ENCODE measurements at regions not wholly inside any gene's neighbourhood (a gene's known extent, or its start where the extent isn't known, plus 50 kb on each side); places are given as distances from the start of the nearest gene placed in this dataset.

DNA sequence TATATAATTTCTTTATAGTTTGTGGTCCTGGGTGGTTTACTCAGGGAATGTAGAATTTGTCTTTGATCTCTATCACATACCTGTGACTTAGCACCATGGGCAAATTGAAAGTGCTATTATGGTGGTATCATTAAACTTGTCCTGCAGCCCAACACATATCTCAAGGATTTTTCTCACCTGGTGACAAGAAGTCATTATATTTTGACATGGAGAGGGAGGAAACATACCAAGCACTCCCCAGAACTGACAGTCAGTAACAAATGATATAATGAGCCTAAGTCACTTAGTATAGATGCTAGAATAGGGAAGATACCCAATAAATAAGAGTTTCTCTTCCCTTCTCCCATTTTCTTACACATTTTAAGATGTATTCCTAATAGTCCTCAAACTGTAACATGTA is 805.5 kb upstream of the KIF2B start:
- Mint-ChIP-seq H3K36me3 (no peaks in the 10 kb centered on the region), H3K4me1 (no peaks in the 10 kb centered on the region), H3K9me3 (peaks cover 2 to 31% (median 7%) of the 10 kb centered on the region in 7 donors), H3K27ac (no peak overlapping the region), H3K27me3 (no peaks in the 10 kb centered on the region), H3K4me3 (no peak overlapping the region)
- Histone ChIP-seq H3K4me1 (ENCODE audit: control insufficient read depth, insufficient read depth, low read length, poor library complexity, severe bottlenecking) (no peaks in the 10 kb centered on the region), H3K4me3 (ENCODE audit: low read depth, low read length) (no peak overlapping the region), H3K9me3 (ENCODE audit: control insufficient read depth in 2 of 2, low read length in 2 of 2) (peaks cover 0 to 1% of the 10 kb centered on the region in 2 experiments), H3K27ac (ENCODE audit: insufficient read depth, low read length, poor library complexity, severe bottlenecking) (no peak overlapping the region), H3K27me3 (ENCODE audit: control insufficient read depth, insufficient read depth, low read length) (no peaks in the 10 kb centered on the region), H3K36me3 (ENCODE audit: control insufficient read depth, insufficient read depth, low read length) (no peaks in the 10 kb centered on the region)
- ATAC-seq (ENCODE audit: low read depth in 2 of 2) (no peak), DNase-seq (no peak)

DNA sequence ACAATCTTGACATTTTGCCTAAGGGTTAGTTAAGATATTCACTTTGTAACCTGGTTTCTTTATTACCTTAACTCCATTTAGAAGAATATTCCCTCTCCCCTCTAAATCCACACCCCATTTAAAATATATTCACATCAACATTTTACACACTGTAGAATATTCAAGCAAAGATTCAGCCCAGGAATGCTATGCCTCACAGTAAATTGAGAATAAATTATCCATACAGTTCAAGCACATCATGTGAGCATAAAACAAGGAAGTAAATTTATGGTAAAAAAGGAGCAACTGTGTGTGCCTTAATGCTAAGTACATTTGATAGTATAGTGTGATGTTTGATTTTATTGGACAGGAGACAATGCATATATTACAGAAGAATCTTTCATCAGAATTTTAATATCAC is 806.6 kb upstream of the KIF2B start:
- H3K9me3 Mint-ChIP-seq = peaks cover 2 to 26% (median 6%) of the 10 kb centered on the region in 7 donors
- H3K27ac ChIP-seq (ENCODE audit: insufficient read depth, low read length, poor library complexity, severe bottlenecking) = no peak overlapping the region
- H3K9me3 ChIP-seq (ENCODE audit: control insufficient read depth in 2 of 2, low read length in 2 of 2) = peaks cover 0 to 2% of the 10 kb centered on the region in 2 experiments
- no peak for DNase-seq
- no peaks in the 10 kb centered on the region for H3K27me3 ChIP-seq (ENCODE audit: control insufficient read depth, insufficient read depth, low read length)
- H3K4me3 ChIP-seq (ENCODE audit: low read depth, low read length) = no peak overlapping the region
- H3K27me3 Mint-ChIP-seq = no peaks in the 10 kb centered on the region
- ATAC-seq (ENCODE audit: low read depth in 2 of 2) = no peak
- H3K27ac Mint-ChIP-seq = no peak overlapping the region
- no peaks in the 10 kb centered on the region for H3K36me3 Mint-ChIP-seq
- no peaks in the 10 kb centered on the region for H3K36me3 ChIP-seq (ENCODE audit: control insufficient read depth, insufficient read depth, low read length)
- no peaks in the 10 kb centered on the region for H3K4me1 ChIP-seq (ENCODE audit: control insufficient read depth, insufficient read depth, low read length, poor library complexity, severe bottlenecking)
- no peak overlapping the region for H3K4me3 Mint-ChIP-seq
- no peaks in the 10 kb centered on the region for H3K4me1 Mint-ChIP-seq

DNA sequence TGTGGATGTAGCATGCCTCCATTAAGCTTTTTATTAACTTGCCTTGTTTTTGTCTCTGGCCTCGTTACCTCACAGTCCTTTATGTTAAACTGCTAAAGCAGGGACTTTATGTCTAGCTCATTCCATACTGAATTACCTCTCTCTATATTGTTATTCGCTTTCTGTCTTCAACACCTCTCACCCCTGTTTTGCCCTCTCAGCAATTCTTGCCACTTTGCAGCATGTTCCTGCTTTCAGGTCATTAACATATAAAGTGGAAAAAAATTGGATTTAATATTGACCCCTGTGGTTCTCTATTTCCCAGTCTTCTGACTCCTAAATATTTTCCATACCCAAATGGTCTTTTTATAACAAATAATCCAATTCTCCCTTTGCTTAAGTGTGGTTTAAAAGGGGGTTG is 810.4 kb upstream of the KIF2B start:
- H3K4me3 Mint-ChIP-seq = no peak overlapping the region

DNA sequence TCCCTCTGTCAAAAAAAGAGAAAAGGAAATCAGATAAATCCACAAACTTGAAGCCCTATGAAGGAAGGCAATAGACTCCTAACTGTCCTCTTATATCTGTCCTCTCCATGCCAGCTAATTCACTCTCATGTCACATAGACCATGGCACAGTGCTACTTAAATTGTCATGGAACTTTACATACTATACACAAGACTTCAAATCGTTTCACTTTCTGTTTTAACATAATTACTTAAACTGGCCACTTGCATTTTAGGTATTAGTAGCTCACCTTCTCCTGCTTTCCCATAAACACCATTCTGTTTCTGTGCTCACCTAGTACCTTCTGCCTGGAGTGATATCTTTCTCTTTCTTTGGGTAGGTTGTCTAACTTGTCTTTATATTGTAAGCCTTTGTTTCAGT is 816.7 kb upstream of the KIF2B start:
- Histone ChIP-seq H3K27me3 (ENCODE audit: control insufficient read depth, insufficient read depth, low read length) (no peaks in the 10 kb centered on the region), H3K36me3 (ENCODE audit: control insufficient read depth, insufficient read depth, low read length) (no peaks in the 10 kb centered on the region), H3K4me3 (ENCODE audit: low read depth, low read length) (no peak overlapping the region), H3K9me3 (ENCODE audit: control insufficient read depth in 2 of 2, low read length in 2 of 2) (no peaks in the 10 kb centered on the region), H3K4me1 (ENCODE audit: control insufficient read depth, insufficient read depth, low read length, poor library complexity, severe bottlenecking) (no peaks in the 10 kb centered on the region), H3K27ac (ENCODE audit: insufficient read depth, low read length, poor library complexity, severe bottlenecking) (no peak overlapping the region)
- Mint-ChIP-seq H3K4me1 (no peaks in the 10 kb centered on the region), H3K4me3 (no peak overlapping the region), H3K27me3 (no peaks in the 10 kb centered on the region), H3K36me3 (no peaks in the 10 kb centered on the region), H3K27ac (no peak overlapping the region), H3K9me3 (peaks cover 0 to 26% (median 8%) of the 10 kb centered on the region in 7 donors)
- DNase-seq = no peak
- ATAC-seq (ENCODE audit: low read depth in 2 of 2) = no peak

More for the DNA sequence above, 810.4 kb upstream of the KIF2B start:
- H3K4me1 ChIP-seq (ENCODE audit: control insufficient read depth, insufficient read depth, low read length, poor library complexity, severe bottlenecking) = no peaks in the 10 kb centered on the region
- Mint-ChIP-seq H3K36me3 (no peaks in the 10 kb centered on the region), H3K9me3 (peaks cover 0 to 21% (median 4%) of the 10 kb centered on the region in 7 donors), H3K27ac (no peak overlapping the region), H3K4me1 (no peaks in the 10 kb centered on the region), H3K27me3 (no peaks in the 10 kb centered on the region)
- no peak overlapping the region for H3K4me3 ChIP-seq (ENCODE audit: low read depth, low read length)
- no peak for DNase-seq
- no peaks in the 10 kb centered on the region for H3K36me3 ChIP-seq (ENCODE audit: control insufficient read depth, insufficient read depth, low read length)
- no peaks in the 10 kb centered on the region for H3K27me3 ChIP-seq (ENCODE audit: control insufficient read depth, insufficient read depth, low read length)
- no peak overlapping the region for H3K27ac ChIP-seq (ENCODE audit: insufficient read depth, low read length, poor library complexity, severe bottlenecking)
- no peak for ATAC-seq (ENCODE audit: low read depth in 2 of 2)
- H3K9me3 ChIP-seq (ENCODE audit: control insufficient read depth in 2 of 2, low read length in 2 of 2) = peaks cover 0 to 2% of the 10 kb centered on the region in 2 experiments

DNA sequence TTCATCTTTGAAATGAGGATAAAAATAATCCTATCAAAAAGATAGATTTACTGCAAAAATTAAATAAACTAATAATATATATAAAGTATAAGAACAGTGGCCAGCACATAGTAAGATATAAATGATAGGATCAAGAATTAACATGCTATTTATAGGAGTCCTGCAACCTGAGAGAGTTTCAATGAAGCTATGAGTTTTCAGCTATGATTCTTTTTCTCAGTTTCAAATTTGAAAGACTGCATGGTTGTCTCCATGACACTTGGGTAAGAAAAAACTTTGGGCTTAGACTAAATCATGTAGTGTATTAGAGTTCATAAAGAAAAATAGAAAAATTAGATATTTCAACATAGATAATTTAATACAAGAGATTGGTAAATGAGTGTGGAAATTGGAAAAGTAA is 817.8 kb upstream of the KIF2B start:
- DNase-seq = no peak
- Histone ChIP-seq H3K4me3 (ENCODE audit: low read depth, low read length) (no peak overlapping the region), H3K27me3 (ENCODE audit: control insufficient read depth, insufficient read depth, low read length) (no peaks in the 10 kb centered on the region), H3K9me3 (ENCODE audit: control insufficient read depth in 2 of 2, low read length in 2 of 2) (no peaks in the 10 kb centered on the region), H3K36me3 (ENCODE audit: control insufficient read depth, insufficient read depth, low read length) (no peaks in the 10 kb centered on the region), H3K27ac (ENCODE audit: insufficient read depth, low read length, poor library complexity, severe bottlenecking) (no peak overlapping the region), H3K4me1 (ENCODE audit: control insufficient read depth, insufficient read depth, low read length, poor library complexity, severe bottlenecking) (no peaks in the 10 kb centered on the region)
- Mint-ChIP-seq H3K9me3 (peaks cover 0 to 21% (median 5%) of the 10 kb centered on the region in 7 donors), H3K27ac (no peak overlapping the region), H3K27me3 (no peaks in the 10 kb centered on the region), H3K36me3 (no peaks in the 10 kb centered on the region), H3K4me1 (no peaks in the 10 kb centered on the region), H3K4me3 (no peak overlapping the region)
- ATAC-seq (ENCODE audit: low read depth in 2 of 2) = no peak

DNA sequence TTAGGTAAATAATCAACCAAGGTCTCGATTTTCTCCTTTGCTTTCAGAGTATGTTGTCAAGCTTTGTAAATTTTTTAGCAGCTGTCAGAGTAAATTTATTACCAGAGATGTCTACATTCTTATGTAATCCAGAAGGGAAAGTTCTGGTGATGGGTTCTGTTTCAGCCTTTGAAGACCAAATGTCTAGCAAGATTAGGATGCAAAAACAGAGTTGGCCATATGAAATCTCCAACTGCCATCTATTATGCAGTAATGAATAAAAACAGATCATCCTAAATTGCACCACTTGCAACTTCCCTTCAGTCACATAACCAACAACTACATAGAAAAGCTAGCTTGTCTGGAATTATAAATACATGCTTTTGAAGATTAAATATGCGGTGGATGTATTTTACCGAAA is 826.8 kb upstream of the KIF2B start:
- Mint-ChIP-seq H3K36me3 (no peaks in the 10 kb centered on the region), H3K4me1 (no peaks in the 10 kb centered on the region), H3K27me3 (no peaks in the 10 kb centered on the region), H3K27ac (no peak overlapping the region), H3K4me3 (no peak overlapping the region), H3K9me3 (peaks cover 2 to 22% (median 10%) of the 10 kb centered on the region in 7 donors)
- no peaks in the 10 kb centered on the region for H3K36me3 ChIP-seq (ENCODE audit: control insufficient read depth, insufficient read depth, low read length)
- no peaks in the 10 kb centered on the region for H3K4me1 ChIP-seq (ENCODE audit: control insufficient read depth, insufficient read depth, low read length, poor library complexity, severe bottlenecking)
- H3K27ac ChIP-seq (ENCODE audit: insufficient read depth, low read length, poor library complexity, severe bottlenecking) = no peak overlapping the region
- ATAC-seq (ENCODE audit: low read depth in 2 of 2) = no peak
- no peaks in the 10 kb centered on the region for H3K27me3 ChIP-seq (ENCODE audit: control insufficient read depth, insufficient read depth, low read length)
- H3K4me3 ChIP-seq (ENCODE audit: low read depth, low read length) = no peak overlapping the region
- DNase-seq = no peak
- H3K9me3 ChIP-seq (ENCODE audit: control insufficient read depth in 2 of 2, low read length in 2 of 2) = peaks cover 0 to 11% of the 10 kb centered on the region in 2 experiments

DNA sequence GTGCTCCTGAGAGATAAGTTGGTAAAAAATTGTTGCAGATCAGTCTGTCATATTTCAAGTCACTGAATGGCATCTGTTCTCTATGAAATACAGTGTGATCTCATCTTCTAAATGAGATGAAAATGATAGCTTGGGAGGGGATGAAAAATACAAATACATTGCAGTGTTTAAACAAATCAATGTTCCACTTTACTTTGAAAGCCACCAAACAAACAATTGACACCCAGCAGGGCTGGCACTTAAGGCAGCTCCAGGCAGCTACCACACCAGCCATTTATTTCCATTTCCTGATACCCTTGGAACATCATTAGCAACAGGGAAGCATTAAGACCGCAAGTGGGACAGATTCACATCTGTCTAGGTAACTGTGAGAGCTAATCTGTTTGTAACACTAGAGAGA is 827.6 kb upstream of the KIF2B start:
- no peak overlapping the region for H3K4me3 Mint-ChIP-seq
- H3K4me3 ChIP-seq (ENCODE audit: low read depth, low read length) = no peak overlapping the region
- H3K9me3 Mint-ChIP-seq = peaks cover 2 to 21% (median 9%) of the 10 kb centered on the region in 7 donors
- ATAC-seq (ENCODE audit: low read depth in 2 of 2) = no peak
- H3K4me1 Mint-ChIP-seq = no peaks in the 10 kb centered on the region
- no peaks in the 10 kb centered on the region for H3K27me3 Mint-ChIP-seq
- H3K4me1 ChIP-seq (ENCODE audit: control insufficient read depth, insufficient read depth, low read length, poor library complexity, severe bottlenecking) = no peaks in the 10 kb centered on the region
- no peaks in the 10 kb centered on the region for H3K36me3 Mint-ChIP-seq
- peaks cover 0 to 11% of the 10 kb centered on the region in 2 experiments for H3K9me3 ChIP-seq (ENCODE audit: control insufficient read depth in 2 of 2, low read length in 2 of 2)
- H3K27ac Mint-ChIP-seq = no peak overlapping the region
- no peak for DNase-seq
- H3K27ac ChIP-seq (ENCODE audit: insufficient read depth, low read length, poor library complexity, severe bottlenecking) = no peak overlapping the region
- no peaks in the 10 kb centered on the region for H3K27me3 ChIP-seq (ENCODE audit: control insufficient read depth, insufficient read depth, low read length)
- no peaks in the 10 kb centered on the region for H3K36me3 ChIP-seq (ENCODE audit: control insufficient read depth, insufficient read depth, low read length)

DNA sequence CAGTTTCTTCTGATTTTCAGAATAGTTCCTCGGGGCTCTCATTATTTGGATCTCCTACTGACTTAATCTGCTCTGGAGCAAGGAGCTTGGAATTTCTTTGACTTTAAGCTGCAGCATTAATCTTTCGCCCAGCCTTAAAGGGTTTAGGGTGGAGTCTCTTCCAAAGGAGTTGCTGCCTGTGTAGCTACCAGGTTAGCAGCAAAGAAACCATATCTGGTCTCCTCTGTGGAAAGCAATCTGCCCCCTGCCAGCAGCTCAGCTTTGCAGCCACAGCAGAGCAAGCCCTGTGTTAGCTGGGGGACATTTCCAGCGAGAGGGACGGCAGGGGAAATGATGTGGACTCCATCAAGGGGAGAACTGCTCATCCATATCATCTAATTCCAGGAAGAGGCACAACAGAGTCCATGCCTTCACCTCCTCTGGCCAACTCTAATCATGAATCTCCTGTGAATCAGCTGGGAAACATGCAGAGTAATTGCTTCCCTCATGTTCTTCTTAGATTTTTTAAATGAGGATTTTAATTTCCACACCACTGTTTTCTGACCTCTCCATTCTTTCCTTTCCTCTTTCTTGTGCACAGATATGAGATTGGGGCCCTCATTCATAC is 827.6 kb upstream of the CA10 start:
- Histone ChIP-seq H3K4me1 (ENCODE audit: control insufficient read depth, insufficient read depth, low read length, poor library complexity, severe bottlenecking) (no peaks in the 10 kb centered on the region), H3K27me3 (ENCODE audit: control insufficient read depth, insufficient read depth, low read length) (no peaks in the 10 kb centered on the region), H3K36me3 (ENCODE audit: control insufficient read depth, insufficient read depth, low read length) (no peaks in the 10 kb centered on the region), H3K4me3 (ENCODE audit: low read depth, low read length) (no peak overlapping the region), H3K27ac (ENCODE audit: insufficient read depth, low read length, poor library complexity, severe bottlenecking) (no peak overlapping the region), H3K9me3 (ENCODE audit: control insufficient read depth in 2 of 2, low read length in 2 of 2) (no peaks in the 10 kb centered on the region)
- no peak overlapping the region for H3K27ac Mint-ChIP-seq
- H3K4me3 Mint-ChIP-seq = no peak overlapping the region
- ATAC-seq (ENCODE audit: low read depth in 2 of 2) = no peak
- no peaks in the 10 kb centered on the region for H3K36me3 Mint-ChIP-seq
- no peaks in the 10 kb centered on the region for H3K4me1 Mint-ChIP-seq
- H3K27me3 Mint-ChIP-seq = no peaks in the 10 kb centered on the region
- peaks cover 0 to 7% (median 2%) of the 10 kb centered on the region in 7 donors for H3K9me3 Mint-ChIP-seq
- no peak for DNase-seq

Data from CD4-positive, CD25-positive, alpha-beta regulatory T cell (primary cell).